ENCODE measurements at regions not wholly inside any gene's neighbourhood (a gene's known extent, or its start where the extent isn't known, plus 50 kb on each side); places are given as distances from the start of the nearest gene placed in this dataset.
A peak's percentile ranks its signal among the peaks of the same experiment; 100 is the strongest.

DNA sequence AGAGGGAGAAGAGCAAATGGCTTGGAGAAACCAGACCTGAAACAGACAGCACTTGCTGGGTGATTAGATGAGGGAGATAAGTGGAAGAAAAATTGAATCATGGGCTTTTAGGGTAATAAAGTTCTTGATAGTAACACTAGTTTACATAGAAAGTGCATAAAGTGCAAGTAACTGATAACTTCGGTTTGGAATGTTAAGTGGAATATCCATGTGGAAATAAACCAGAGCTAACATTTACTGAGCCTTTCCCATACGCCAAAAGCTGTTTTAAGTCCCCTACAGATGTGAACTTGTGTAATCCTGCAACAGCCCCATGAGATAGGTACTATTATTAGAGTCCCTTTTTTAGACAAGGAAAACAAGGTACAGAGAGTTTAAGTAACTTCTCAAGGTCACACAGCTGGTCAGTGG is 77.1 kb upstream of the NUDT4 start:
- no peak for FAIRE-seq
- no peaks in the 10 kb centered on the region for H3K79me2 ChIP-seq (ENCODE audit: insufficient read depth, low read length)

DNA sequence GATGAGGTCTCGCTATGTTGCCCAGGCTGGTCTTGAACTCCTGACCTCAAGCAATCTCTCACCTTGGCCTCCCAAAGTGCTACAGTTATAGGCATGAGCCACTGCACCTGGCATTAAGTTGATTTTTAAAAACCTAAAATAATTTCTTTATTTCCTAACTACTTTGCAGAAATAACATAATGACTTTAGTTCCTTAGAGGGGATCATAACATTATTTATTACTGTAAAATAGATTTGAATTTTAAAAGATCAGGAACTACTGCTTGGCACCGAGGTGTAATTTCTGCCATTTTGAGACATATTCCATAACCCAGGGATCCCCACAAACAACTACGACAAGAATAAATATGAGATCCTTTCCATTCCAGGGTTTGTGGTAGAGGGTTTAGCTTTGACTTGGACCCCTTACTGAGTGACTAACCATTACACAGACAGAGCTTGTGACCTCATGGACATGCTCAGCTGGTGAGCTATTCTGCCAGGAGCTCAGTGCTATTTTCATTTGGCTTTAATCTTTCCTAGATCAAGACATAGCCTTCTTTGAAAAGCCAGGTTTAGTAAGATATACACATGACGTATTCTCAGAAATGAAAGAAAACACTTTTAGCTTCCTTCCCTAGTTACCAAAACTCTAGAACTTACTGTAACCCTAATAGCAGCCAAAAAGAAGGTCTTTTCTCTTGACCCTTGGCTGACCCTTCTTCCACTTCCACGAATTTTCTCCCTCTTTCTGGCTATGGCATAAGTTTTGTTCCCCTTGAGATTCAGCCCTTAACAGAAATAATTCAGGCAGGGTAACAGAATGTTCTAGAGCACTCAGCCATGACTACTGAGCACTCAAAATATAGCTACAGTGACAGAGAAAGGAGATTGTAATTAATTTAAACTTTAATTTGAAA is 75.1 kb upstream of the NUDT4 start:
- H3K27me3 Mint-ChIP-seq (ENCODE audit: low read depth, unreplicated experiment): no peaks in the 10 kb centered on the region
- H3K4me1 Mint-ChIP-seq (ENCODE audit: low read depth, unreplicated experiment): peaks cover 7% of the 10 kb centered on the region
- Histone ChIP-seq H3K9me3 (ENCODE audit: insufficient read depth, low read depth, low read length) (no peaks in the 10 kb centered on the region), H3K9ac (ENCODE audit: low read length) (peak overlapping the region; percentile 66), H3K27me3 (ENCODE audit: insufficient read depth, low read length) (no peaks in the 10 kb centered on the region), H3K79me2 (ENCODE audit: insufficient read depth, low read length) (no peaks in the 10 kb centered on the region), H3K27ac (ENCODE audit: low read depth, low read length) (peak overlapping the region; percentile 95), H2AFZ (ENCODE audit: low read depth, low read length) (peak overlapping the region; percentile 39), H3K36me3 (ENCODE audit: insufficient read depth, low read length) (no peaks in the 10 kb centered on the region), H3K4me1 (ENCODE audit: insufficient read depth, low read length) (peaks cover 4% of the 10 kb centered on the region), H3K4me3 (ENCODE audit: insufficient read depth, low read depth, low read length) (no peak overlapping the region), H4K20me1 (ENCODE audit: insufficient read depth, low read length) (no peaks in the 10 kb centered on the region), H3K4me2 (ENCODE audit: low read length) (peak overlapping the region; percentile 66)
- peak; percentile 97 for DNase-seq (ENCODE audit: low read depth)
- no peak for TF ChIP-seq EZH2 (IDR thresholded peaks at IDR 0.05; ENCODE audit: insufficient read depth, low read length)
- H3K9me3 Mint-ChIP-seq (ENCODE audit: unreplicated experiment): peaks cover 1% of the 10 kb centered on the region
- FAIRE-seq: peak; percentile 83
- H3K4me3 Mint-ChIP-seq (ENCODE audit: unreplicated experiment): no peak overlapping the region
- no peaks in the 10 kb centered on the region for H3K36me3 Mint-ChIP-seq (ENCODE audit: low read depth, unreplicated experiment)
- H3K27ac Mint-ChIP-seq (ENCODE audit: unreplicated experiment): peak overlapping the region; percentile 75

More for the DNA sequence above, 77.1 kb upstream of the NUDT4 start:
- Histone ChIP-seq H3K9ac (ENCODE audit: low read length) (no peak overlapping the region), H2AFZ (ENCODE audit: low read depth, low read length) (no peak overlapping the region), H3K4me3 (ENCODE audit: insufficient read depth, low read depth, low read length) (no peak overlapping the region), H3K9me3 (ENCODE audit: insufficient read depth, low read depth, low read length) (no peaks in the 10 kb centered on the region), H4K20me1 (ENCODE audit: insufficient read depth, low read length) (no peaks in the 10 kb centered on the region), H3K36me3 (ENCODE audit: insufficient read depth, low read length) (no peaks in the 10 kb centered on the region), H3K4me2 (ENCODE audit: low read length) (no peak overlapping the region), H3K4me1 (ENCODE audit: insufficient read depth, low read length) (peaks cover 4% of the 10 kb centered on the region), H3K27me3 (ENCODE audit: insufficient read depth, low read length) (no peaks in the 10 kb centered on the region), H3K27ac (ENCODE audit: low read depth, low read length) (no peak overlapping the region)
- Mint-ChIP-seq H3K27me3 (ENCODE audit: low read depth, unreplicated experiment) (no peaks in the 10 kb centered on the region), H3K4me3 (ENCODE audit: unreplicated experiment) (no peak overlapping the region), H3K4me1 (ENCODE audit: low read depth, unreplicated experiment) (peaks cover 7% of the 10 kb centered on the region), H3K27ac (ENCODE audit: unreplicated experiment) (no peak overlapping the region), H3K9me3 (ENCODE audit: unreplicated experiment) (no peaks in the 10 kb centered on the region), H3K36me3 (ENCODE audit: low read depth, unreplicated experiment) (no peaks in the 10 kb centered on the region)
- TF ChIP-seq, protein P1, sequence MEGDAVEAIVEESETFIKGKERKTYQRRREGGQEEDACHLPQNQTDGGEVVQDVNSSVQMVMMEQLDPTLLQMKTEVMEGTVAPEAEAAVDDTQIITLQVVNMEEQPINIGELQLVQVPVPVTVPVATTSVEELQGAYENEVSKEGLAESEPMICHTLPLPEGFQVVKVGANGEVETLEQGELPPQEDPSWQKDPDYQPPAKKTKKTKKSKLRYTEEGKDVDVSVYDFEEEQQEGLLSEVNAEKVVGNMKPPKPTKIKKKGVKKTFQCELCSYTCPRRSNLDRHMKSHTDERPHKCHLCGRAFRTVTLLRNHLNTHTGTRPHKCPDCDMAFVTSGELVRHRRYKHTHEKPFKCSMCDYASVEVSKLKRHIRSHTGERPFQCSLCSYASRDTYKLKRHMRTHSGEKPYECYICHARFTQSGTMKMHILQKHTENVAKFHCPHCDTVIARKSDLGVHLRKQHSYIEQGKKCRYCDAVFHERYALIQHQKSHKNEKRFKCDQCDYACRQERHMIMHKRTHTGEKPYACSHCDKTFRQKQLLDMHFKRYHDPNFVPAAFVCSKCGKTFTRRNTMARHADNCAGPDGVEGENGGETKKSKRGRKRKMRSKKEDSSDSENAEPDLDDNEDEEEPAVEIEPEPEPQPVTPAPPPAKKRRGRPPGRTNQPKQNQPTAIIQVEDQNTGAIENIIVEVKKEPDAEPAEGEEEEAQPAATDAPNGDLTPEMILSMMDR (IDR thresholded peaks at IDR 0.05; ENCODE audit: insufficient read depth, low read depth, low read length): no peak
- no peak for TF ChIP-seq EZH2 (IDR thresholded peaks at IDR 0.05; ENCODE audit: insufficient read depth, low read length)
- no peak for DNase-seq (ENCODE audit: low read depth)

DNA sequence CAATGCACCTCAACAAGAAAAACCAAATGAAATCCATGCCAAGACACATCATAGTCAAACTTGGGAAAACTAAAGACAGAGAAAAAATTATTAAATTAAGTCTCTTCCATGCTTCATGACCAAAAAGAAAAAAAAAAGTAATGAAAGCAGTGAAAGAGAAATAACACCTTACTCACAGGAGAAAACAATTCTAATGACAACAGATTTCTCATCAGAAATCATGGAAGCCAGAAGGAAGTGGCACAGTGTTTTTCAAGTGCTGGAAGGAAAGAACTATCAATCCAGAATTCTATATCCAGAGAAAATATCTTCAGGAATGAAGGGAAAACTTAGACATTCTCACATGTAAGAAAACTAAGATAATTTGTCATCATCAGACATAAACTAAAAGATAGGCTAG is 71.1 kb upstream of the NUDT4 start:
- no peaks in the 10 kb centered on the region for H3K27me3 Mint-ChIP-seq (ENCODE audit: low read depth, unreplicated experiment)
- Histone ChIP-seq H3K4me2 (ENCODE audit: low read length) (no peak overlapping the region), H3K4me3 (ENCODE audit: insufficient read depth, low read depth, low read length) (no peak overlapping the region), H3K36me3 (ENCODE audit: insufficient read depth, low read length) (no peaks in the 10 kb centered on the region), H2AFZ (ENCODE audit: low read depth, low read length) (no peak overlapping the region), H4K20me1 (ENCODE audit: insufficient read depth, low read length) (no peaks in the 10 kb centered on the region), H3K27ac (ENCODE audit: low read depth, low read length) (no peak overlapping the region), H3K27me3 (ENCODE audit: insufficient read depth, low read length) (no peaks in the 10 kb centered on the region), H3K4me1 (ENCODE audit: insufficient read depth, low read length) (peaks cover 4% of the 10 kb centered on the region), H3K79me2 (ENCODE audit: insufficient read depth, low read length) (no peaks in the 10 kb centered on the region), H3K9me3 (ENCODE audit: insufficient read depth, low read depth, low read length) (no peaks in the 10 kb centered on the region), H3K9ac (ENCODE audit: low read length) (no peak overlapping the region)
- no peaks in the 10 kb centered on the region for H3K36me3 Mint-ChIP-seq (ENCODE audit: low read depth, unreplicated experiment)
- no peak for FAIRE-seq
- H3K4me1 Mint-ChIP-seq (ENCODE audit: low read depth, unreplicated experiment): peaks cover 6% of the 10 kb centered on the region
- H3K4me3 Mint-ChIP-seq (ENCODE audit: unreplicated experiment): no peak overlapping the region
- no peak for TF ChIP-seq EZH2 (IDR thresholded peaks at IDR 0.05; ENCODE audit: insufficient read depth, low read length)
- TF ChIP-seq, protein P1 (IDR thresholded peaks at IDR 0.05; ENCODE audit: insufficient read depth, low read depth, low read length): no peak
- H3K27ac Mint-ChIP-seq (ENCODE audit: unreplicated experiment): no peak overlapping the region
- no peak for DNase-seq (ENCODE audit: low read depth)
- peaks cover 1% of the 10 kb centered on the region for H3K9me3 Mint-ChIP-seq (ENCODE audit: unreplicated experiment)

Measured in astrocyte (in vitro differentiated cells and primary cell).